HCT116 (cell line): ENCODE measurements at regions not wholly inside any gene's neighbourhood (a gene's known extent, or its start where the extent isn't known, plus 50 kb on each side); places are given as distances from the start of the nearest gene placed in this dataset.

Experiments used
- ATAC-seq: fragments of 200-7000 bp; cut with Tn5 transposase; 2 replicates; pipeline ENCODE4 v1.9.1; 2020; ENCODE audit warnings: mild to moderate bottlenecking, moderate library complexity
- BruUV-seq: library from RNA; stranded (reverse); fragments of 400-500 nt; replicated peaks from 2 replicates; lab custom pipeline; 2021; lab: Mats Ljungman, UMichigan
- CTCF ChIA-PET: fragments of 300-600 bp; sonication (Branson Sonifier 250); formaldehyde crosslinking; loops from one replicate; lab custom pipeline; 2021; ENCODE audit warnings: antibody characterized with exemption; lab: Charles Lee
- POLR2A ChIA-PET: fragments of 300-600, 350-600 bp; sonication (Branson Sonifier 250); formaldehyde crosslinking; loops from one replicate; lab custom pipeline; 2021; ENCODE audit warnings: antibody characterized with exemption; lab: Charles Lee
- RAD21 ChIA-PET, 2 experiments: fragments of 300-600 bp; sonication (Branson Sonifier 250); formaldehyde crosslinking; loops; one replicate each; lab custom pipeline; 2023; ENCODE audit warnings: low total read pairs in 2 of 2; ENCODE audit not compliant: uncharacterized antibody in 2 of 2, unreplicated experiment in 2 of 2, low non-redundant PET in 1 of 2; lab: Charles Lee
- DNase-seq: peaks from one replicate; pipeline ENCODE4 v3.0.0-alpha.2; 2010; ENCODE audit warnings: low read depth, low spot score
- H2AFZ ChIP-seq: fragments of 200-600 bp; shearing (Covaris generic), sonication (generic); 2 replicates; pipeline ENCODE4 v1.6.1; 2017; ENCODE audit warnings: low read depth, mixed run types, mixed read lengths, antibody characterized with exemption, low read length; ENCODE audit not compliant: poor library complexity, severe bottlenecking
- H3K27ac ChIP-seq: 2 replicates; pipeline ENCODE4 v1.5.1; 2012; ENCODE audit warnings: low read depth, low read length
- H3K27me3 ChIP-seq: fragments of 200-600 bp; sonication (generic); 2 replicates; pipeline ENCODE4 v1.6.1; 2016; ENCODE audit warnings: mixed run types, low read length, mixed read lengths; ENCODE audit not compliant: insufficient read depth
- H3K36me3 ChIP-seq, 2 experiments: fragments of 200-500 bp in 1 of 2; fragments of 200-600 bp in 1 of 2; sonication (Bioruptor generic) in 1 of 2; sonication (generic) in 1 of 2; 2 replicates each; pipeline versions ENCODE4 v1.5.1 to v1.6.1; 2014 to 2016; ENCODE audit warnings: low read length in 2 of 2, inconsistent platforms in 1 of 2, mixed read lengths in 1 of 2, mixed run types in 1 of 2; ENCODE audit not compliant: insufficient read depth in 2 of 2, control insufficient read depth in 1 of 2
- H3K4me1 ChIP-seq, 2 experiments: fragments of 200-600 bp in 1 of 2; sonication (generic) in 1 of 2; 2 replicates each; pipeline versions ENCODE4 v1.5.1 to v1.6.1; 2012 to 2017; ENCODE audit warnings: low read length in 2 of 2, inconsistent platforms in 1 of 2, mild to moderate bottlenecking in 1 of 2, mixed read lengths in 1 of 2, mixed run types in 1 of 2, moderate library complexity in 1 of 2; ENCODE audit not compliant: insufficient read depth in 2 of 2, control insufficient read depth in 1 of 2
- H3K4me2 ChIP-seq: fragments of 200-600 bp; sonication (generic); 2 replicates; pipeline ENCODE4 v1.6.1; 2017; ENCODE audit warnings: mixed run types, low read length, mixed read lengths
- H3K4me3 ChIP-seq, 2 experiments: fragments of 200-600 bp in 1 of 2; sonication (generic) in 1 of 2; replicated peaks in 1 of 2; 2 replicates each; pipeline ENCODE4 v1.5.1; 2011 to 2016; ENCODE audit warnings: low read length in 2 of 2, control low read depth in 1 of 2, low read depth in 1 of 2, mild to moderate bottlenecking in 1 of 2, mixed read lengths in 1 of 2, mixed run types in 1 of 2
- H3K79me2 ChIP-seq: fragments of 200-600 bp; sonication (generic); 2 replicates; pipeline ENCODE4 v1.6.1; 2017; ENCODE audit warnings: mild to moderate bottlenecking, mixed run types, low read length, moderate library complexity, mixed read lengths; ENCODE audit not compliant: insufficient read depth
- H3K9ac ChIP-seq: fragments of 200-600 bp; sonication (generic); 2 replicates; pipeline ENCODE4 v1.6.1; 2016; ENCODE audit warnings: low read length, mixed read lengths
- H3K9me2 ChIP-seq: fragments of 200-600 bp; sonication (generic), shearing (Covaris generic); 2 replicates; pipeline ENCODE4 v1.6.1; 2017; ENCODE audit warnings: mixed run types, mild to moderate bottlenecking, moderate library complexity; ENCODE audit not compliant: insufficient read depth
- H3K9me3 ChIP-seq, 2 experiments: fragments of 200-500 bp in 1 of 2; fragments of 200-600 bp in 1 of 2; sonication (Bioruptor generic) in 1 of 2; sonication (generic) in 1 of 2; 2 replicates each; pipeline ENCODE4 v1.6.1; 2014 to 2017; ENCODE audit warnings: low read length in 2 of 2, mixed read lengths in 2 of 2, inconsistent platforms in 1 of 2, low read depth in 1 of 2, mild to moderate bottlenecking in 1 of 2, mixed run types in 1 of 2, moderate library complexity in 1 of 2; ENCODE audit not compliant: control insufficient read depth in 1 of 2, insufficient read depth in 1 of 2
- H4K20me1 ChIP-seq: fragments of 200-600 bp; sonication (generic), shearing (Covaris generic); 2 replicates; pipeline ENCODE4 v1.6.1; 2017; ENCODE audit warnings: mixed run types, mild to moderate bottlenecking, moderate library complexity; ENCODE audit not compliant: insufficient read depth
- ATF3 ChIP-seq: IDR thresholded peaks from 2 replicates; pipeline ENCODE4 v1.6.1; 2012
- CBX3 ChIP-seq: IDR thresholded peaks from 2 replicates; pipeline ENCODE4 v1.6.1; 2012; ENCODE audit warnings: low read depth
- CEBPB ChIP-seq: IDR thresholded peaks from 2 replicates; pipeline ENCODE4 v1.6.1; 2012; ENCODE audit warnings: low read depth
- EGR1 ChIP-seq: IDR thresholded peaks from 2 replicates; pipeline ENCODE4 v1.6.1; 2012; ENCODE audit warnings: low read depth
- EZH2phosphoT487 ChIP-seq: fragments of 200-600 bp; IDR thresholded peaks from 2 replicates; pipeline ENCODE4 v1.6.1; 2018; ENCODE audit warnings: antibody characterized with exemption, borderline replicate concordance
- FOSL1 ChIP-seq: IDR thresholded peaks from 2 replicates; pipeline ENCODE4 v1.6.1; 2012; ENCODE audit warnings: low read depth
- JUND ChIP-seq: IDR thresholded peaks from 2 replicates; pipeline ENCODE4 v1.6.1; 2012
- MAX ChIP-seq: IDR thresholded peaks from 2 replicates; pipeline ENCODE4 v1.6.1; 2012
- POLR2A ChIP-seq: IDR thresholded peaks from 2 replicates; pipeline ENCODE4 v1.7.0; 2011; ENCODE audit warnings: borderline replicate concordance; ENCODE audit not compliant: insufficient read depth, insufficient read length; ENCODE audit errors: extremely low read depth
- POLR2AphosphoS5 ChIP-seq: IDR thresholded peaks from 2 replicates; pipeline ENCODE4 v1.6.1; 2011; ENCODE audit warnings: mild to moderate bottlenecking, low read depth, low read length, moderate library complexity
- SIN3A ChIP-seq: IDR thresholded peaks from 2 replicates; pipeline ENCODE4 v1.6.1; 2012; ENCODE audit warnings: low read depth
- SP1 ChIP-seq: IDR thresholded peaks from 2 replicates; pipeline ENCODE4 v1.6.1; 2012; ENCODE audit warnings: low read depth
- TCF7L2 ChIP-seq: IDR thresholded peaks from 2 replicates; pipeline ENCODE4 v1.7.0; 2011; ENCODE audit warnings: borderline replicate concordance, inconsistent platforms; ENCODE audit not compliant: insufficient read depth, insufficient read length; ENCODE audit errors: extremely low read depth
- intact Hi-C: fragments of 100-400 bp; cut with micrococcal nuclease; formaldehyde crosslinking; loops from 2 replicates; pipeline ENCODE4 v1.10.0; 2022

GRCh38 chr2:220963076-220963475 lies 609.0 kb downstream of the EPHA4 start (continued):
- TF ChIP-seq POLR2AphosphoS5, result no peak
- no peak for TF ChIP-seq POLR2A
- TF ChIP-seq FOSL1, result no peak
- TF ChIP-seq CBX3, result no peak

GRCh38 chr2:220963930-220964329 lies 608.2 kb downstream of the EPHA4 start:
- ChIA-PET CTCF (no interaction called here), POLR2A (no interaction called here), RAD21 (no interaction called here)
- H3K27ac ChIP-seq, result no peak overlapping the region
- H3K9me2 ChIP-seq, result no peaks in the 10 kb centered on the region
- DNase-seq, result no peak
- no peak overlapping the region for H2AFZ ChIP-seq
- no peaks in the 10 kb centered on the region for H3K4me1 ChIP-seq
- no peak for TF ChIP-seq SP1
- no peak for TF ChIP-seq ATF3
- TF ChIP-seq SIN3A, result no peak
- TF ChIP-seq EZH2phosphoT487, result no peak
- no peak for TF ChIP-seq CBX3
- no peak for TF ChIP-seq MAX
- no peak for TF ChIP-seq TCF7L2
- TF ChIP-seq CEBPB, result no peak
- TF ChIP-seq EGR1, result no peak
- TF ChIP-seq JUND, result no peak
- no peak for ATAC-seq
- H3K36me3 ChIP-seq, result no peaks in the 10 kb centered on the region
- H3K9me3 ChIP-seq, result no peaks in the 10 kb centered on the region
- H3K27me3 ChIP-seq, result peaks cover 5% of the 10 kb centered on the region; the same call in 1 of the 2 replicates
- no peaks in the 10 kb centered on the region for H3K79me2 ChIP-seq
- intact Hi-C loops, result no loop called here
- no TSS peak for BruUV-seq
- H4K20me1 ChIP-seq, result no peaks in the 10 kb centered on the region
- no peak overlapping the region for H3K4me2 ChIP-seq
- H3K4me3 ChIP-seq, result no peak overlapping the region
- no peak overlapping the region for H3K9ac ChIP-seq
